ENCODE measurements at regions not wholly inside any gene's neighbourhood (a gene's known extent, or its start where the extent isn't known, plus 50 kb on each side); places are given as distances from the start of the nearest gene placed in this dataset.

GRCh38 chr17:21475571-21475970, 99.4 kb downstream of the KCNJ12 start:
- Histone ChIP-seq H3K9me3 (replicated peaks; ENCODE audit: control insufficient read depth, insufficient read depth, low read depth, low read length) (no peaks in the 10 kb centered on the region), H3K4me1 (replicated peaks in 1 of 2; ENCODE audit: control insufficient read depth in 2 of 2, insufficient read depth in 2 of 2, low read length in 2 of 2) (no peaks in the 10 kb centered on the region; a peak in 2 of 5 replicates), H3K4me3 (no peak overlapping the region), H2AFZ (ENCODE audit: low read depth, low read length) (no peak overlapping the region), H3K27me3 (ENCODE audit: control insufficient read depth in 2 of 2, insufficient read depth in 2 of 2, low read length in 2 of 2) (peaks cover 0 to 15% of the 10 kb centered on the region in 2 experiments; a peak in 1 of 5 replicates), H3K9me1 (ENCODE audit: control insufficient read depth, insufficient read depth, low read length) (no peaks in the 10 kb centered on the region), H3K9ac (ENCODE audit: insufficient read depth in 1 of 2, low read depth in 2 of 2, low read length in 2 of 2) (no peak overlapping the region), H3K36me3 (ENCODE audit: control insufficient read depth, insufficient read depth, low read length) (no peaks in the 10 kb centered on the region), H3K4me2 (ENCODE audit: insufficient read depth, low read length) (no peak overlapping the region; the same call in 1 of the 2 replicates), H3K79me2 (ENCODE audit: control insufficient read depth, insufficient read depth, low read length) (no peaks in the 10 kb centered on the region), H4K20me1 (replicated peaks; ENCODE audit: control insufficient read depth, insufficient read depth, low read length) (no peaks in the 10 kb centered on the region), H3K27ac (ENCODE audit: extremely low read depth, low read depth, low read length) (no peak overlapping the region)
- BruUV-seq (replicated peaks), result no TSS peak
- CTCF ChIA-PET (ENCODE audit: low intra/inter-chr PET ratio), result no interaction called here
- DNase-seq (ENCODE audit: extremely low read depth in 1 of 4, low spot score in 3 of 4) (peak in 1 of 4 experiments; percentile 13), FAIRE-seq (no peak), ATAC-seq (no peak)
- 3% methylated on average over 8 of the region's 8 CpGs for WGBS (ENCODE audit: insufficient coverage, low coverage, missing lambda C conversion rate)
- in situ Hi-C loops (cut with MboI) (no loop called here), intact Hi-C loops (cut with micrococcal nuclease) (no loop called here)
- POLR2A ChIA-PET, result interaction anchor here (0.5 kb wide), 1 partner anchor 14 kb away, joined by 3 read pairs; no protein-coding TSS in a partner anchor
- no peak for TF ChIP-seq ZNF280B (CRISPR knock-in tag; IDR thresholded peaks at IDR 0.05)
- TF ChIP-seq EP300 (IDR thresholded peaks at IDR 0.05; ENCODE audit: low read length), result peak; percentile 8; the same call in 1 of the 2 replicates
- TF ChIP-seq ZBTB1 (CRISPR knock-in tag; IDR thresholded peaks at IDR 0.05; ENCODE audit: borderline replicate concordance, low read depth), result no peak
- no peak for TF ChIP-seq ZNF699 (CRISPR knock-in tag; IDR thresholded peaks at IDR 0.05; ENCODE audit: insufficient replicate concordance)
- no peak for TF ChIP-seq MAFK (IDR thresholded peaks at IDR 0.05; ENCODE audit: low read length)
- no peak for TF ChIP-seq BCL6 (CRISPR knock-in tag; IDR thresholded peaks at IDR 0.05)
- no peak for TF ChIP-seq SRSF3 (IDR thresholded peaks at IDR 0.05; ENCODE audit: insufficient read depth, low read length)
- no peak for TF ChIP-seq NUFIP1 (IDR thresholded peaks at IDR 0.05; ENCODE audit: partially characterized antibody)
- TF ChIP-seq RB1 (IDR thresholded peaks at IDR 0.05; ENCODE audit: low read depth), result no peak
- no peak for TF ChIP-seq ZC3H11A (IDR thresholded peaks at IDR 0.05; ENCODE audit: low read depth, low read length)
- no peak for TF ChIP-seq PHF21A (IDR thresholded peaks at IDR 0.05; ENCODE audit: borderline replicate concordance, low read depth)
- TF ChIP-seq NFRKB (IDR thresholded peaks at IDR 0.05; ENCODE audit: low read depth), result no peak
- TF ChIP-seq TAL1 (IDR thresholded peaks at IDR 0.05), result peak; percentile 34; the same call in 1 of the 2 replicates
- TF ChIP-seq CBFA2T3 (IDR thresholded peaks at IDR 0.05), result peak; percentile 34
- TF ChIP-seq ARID1B (IDR thresholded peaks at IDR 0.05), result 0 out of 2 replicates have a peak, but pooled peaks have one; percentile 36
- peak; percentile 49 for TF ChIP-seq TCF3 (CRISPR knock-in tag; IDR thresholded peaks at IDR 0.05)
- no peak for TF ChIP-seq ZBTB5 (IDR thresholded peaks at IDR 0.05)
- no peak for TF ChIP-seq MED1 (CRISPR knock-in tag; IDR thresholded peaks at IDR 0.05; ENCODE audit: borderline replicate concordance)
- TF ChIP-seq GTF2B (IDR thresholded peaks at IDR 0.05; ENCODE audit: extremely low read depth, insufficient read length), result no peak
